ENCODE measurements at regions not wholly inside any gene's neighbourhood (a gene's known extent, or its start where the extent isn't known, plus 50 kb on each side); places are given as distances from the start of the nearest gene placed in this dataset.

- TF ChIP-seq, protein P1, sequence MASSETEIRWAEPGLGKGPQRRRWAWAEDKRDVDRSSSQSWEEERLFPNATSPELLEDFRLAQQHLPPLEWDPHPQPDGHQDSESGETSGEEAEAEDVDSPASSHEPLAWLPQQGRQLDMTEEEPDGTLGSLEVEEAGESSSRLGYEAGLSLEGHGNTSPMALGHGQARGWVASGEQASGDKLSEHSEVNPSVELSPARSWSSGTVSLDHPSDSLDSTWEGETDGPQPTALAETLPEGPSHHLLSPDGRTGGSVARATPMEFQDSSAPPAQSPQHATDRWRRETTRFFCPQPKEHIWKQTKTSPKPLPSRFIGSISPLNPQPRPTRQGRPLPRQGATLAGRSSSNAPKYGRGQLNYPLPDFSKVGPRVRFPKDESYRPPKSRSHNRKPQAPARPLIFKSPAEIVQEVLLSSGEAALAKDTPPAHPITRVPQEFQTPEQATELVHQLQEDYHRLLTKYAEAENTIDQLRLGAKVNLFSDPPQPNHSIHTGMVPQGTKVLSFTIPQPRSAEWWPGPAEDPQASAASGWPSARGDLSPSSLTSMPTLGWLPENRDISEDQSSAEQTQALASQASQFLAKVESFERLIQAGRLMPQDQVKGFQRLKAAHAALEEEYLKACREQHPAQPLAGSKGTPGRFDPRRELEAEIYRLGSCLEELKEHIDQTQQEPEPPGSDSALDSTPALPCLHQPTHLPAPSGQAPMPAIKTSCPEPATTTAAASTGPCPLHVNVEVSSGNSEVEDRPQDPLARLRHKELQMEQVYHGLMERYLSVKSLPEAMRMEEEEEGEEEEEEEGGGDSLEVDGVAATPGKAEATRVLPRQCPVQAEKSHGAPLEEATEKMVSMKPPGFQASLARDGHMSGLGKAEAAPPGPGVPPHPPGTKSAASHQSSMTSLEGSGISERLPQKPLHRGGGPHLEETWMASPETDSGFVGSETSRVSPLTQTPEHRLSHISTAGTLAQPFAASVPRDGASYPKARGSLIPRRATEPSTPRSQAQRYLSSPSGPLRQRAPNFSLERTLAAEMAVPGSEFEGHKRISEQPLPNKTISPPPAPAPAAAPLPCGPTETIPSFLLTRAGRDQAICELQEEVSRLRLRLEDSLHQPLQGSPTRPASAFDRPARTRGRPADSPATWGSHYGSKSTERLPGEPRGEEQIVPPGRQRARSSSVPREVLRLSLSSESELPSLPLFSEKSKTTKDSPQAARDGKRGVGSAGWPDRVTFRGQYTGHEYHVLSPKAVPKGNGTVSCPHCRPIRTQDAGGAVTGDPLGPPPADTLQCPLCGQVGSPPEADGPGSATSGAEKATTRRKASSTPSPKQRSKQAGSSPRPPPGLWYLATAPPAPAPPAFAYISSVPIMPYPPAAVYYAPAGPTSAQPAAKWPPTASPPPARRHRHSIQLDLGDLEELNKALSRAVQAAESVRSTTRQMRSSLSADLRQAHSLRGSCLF (CRISPR knock-in tag; IDR thresholded peaks at IDR 0.05; ENCODE audit: borderline replicate concordance), result no peak
- TF ChIP-seq MEIS1 (CRISPR knock-in tag; IDR thresholded peaks at IDR 0.05; ENCODE audit: borderline replicate concordance) (no peak), ZNF574 (CRISPR knock-in tag; IDR thresholded peaks at IDR 0.05) (no peak), NONO (IDR thresholded peaks at IDR 0.05) (no peak), NONO (CRISPR knock-in tag; conservative IDR thresholded peaks at IDR 0.05) (no peak)
- TF ChIP-seq, protein P2, sequence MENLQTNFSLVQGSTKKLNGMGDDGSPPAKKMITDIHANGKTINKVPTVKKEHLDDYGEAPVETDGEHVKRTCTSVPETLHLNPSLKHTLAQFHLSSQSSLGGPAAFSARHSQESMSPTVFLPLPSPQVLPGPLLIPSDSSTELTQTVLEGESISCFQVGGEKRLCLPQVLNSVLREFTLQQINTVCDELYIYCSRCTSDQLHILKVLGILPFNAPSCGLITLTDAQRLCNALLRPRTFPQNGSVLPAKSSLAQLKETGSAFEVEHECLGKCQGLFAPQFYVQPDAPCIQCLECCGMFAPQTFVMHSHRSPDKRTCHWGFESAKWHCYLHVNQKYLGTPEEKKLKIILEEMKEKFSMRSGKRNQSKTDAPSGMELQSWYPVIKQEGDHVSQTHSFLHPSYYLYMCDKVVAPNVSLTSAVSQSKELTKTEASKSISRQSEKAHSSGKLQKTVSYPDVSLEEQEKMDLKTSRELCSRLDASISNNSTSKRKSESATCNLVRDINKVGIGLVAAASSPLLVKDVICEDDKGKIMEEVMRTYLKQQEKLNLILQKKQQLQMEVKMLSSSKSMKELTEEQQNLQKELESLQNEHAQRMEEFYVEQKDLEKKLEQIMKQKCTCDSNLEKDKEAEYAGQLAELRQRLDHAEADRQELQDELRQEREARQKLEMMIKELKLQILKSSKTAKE (CRISPR knock-in tag; IDR thresholded peaks at IDR 0.05; ENCODE audit: borderline replicate concordance), result no peak
These were observed 507.8 kb upstream of the MPDZ start (continued) for GRCh38 chr9:13787234-13787833.
